GM18907 (cell line): ENCODE measurements at regions not wholly inside any gene's neighbourhood (a gene's known extent, or its start where the extent isn't known, plus 50 kb on each side); places are given as distances from the start of the nearest gene placed in this dataset.

Experiments
- ATAC-seq: cut with Tn5 transposase; IDR thresholded peaks from one replicate; pipeline ENCODE4 v1.9.1; 2021; ENCODE audit warnings: mild to moderate bottlenecking, moderate library complexity; ENCODE audit not compliant: unreplicated experiment

DNA sequence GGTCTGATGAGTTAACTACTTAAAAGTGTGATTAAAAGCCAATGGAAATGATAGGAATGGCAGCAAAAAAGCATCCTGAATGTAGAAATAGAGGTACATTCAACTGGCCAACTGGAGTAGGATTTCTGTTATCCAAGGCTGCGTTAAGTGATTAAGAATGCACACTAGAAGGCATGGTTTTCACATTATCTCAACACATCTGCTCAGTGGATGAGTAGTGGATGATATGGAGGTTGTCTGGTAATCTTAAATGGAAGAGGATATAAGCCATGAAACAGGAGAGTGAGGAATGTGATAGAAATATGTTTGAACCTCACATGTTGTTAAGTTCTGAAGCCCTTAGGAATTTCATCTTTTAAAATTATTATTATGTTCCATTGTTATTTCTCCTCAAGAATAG lies 839.9 kb downstream of the USP25 start:
- ATAC-seq: no peak

GRCh38 chr21:16570171-16570570 lies 840.4 kb downstream of the USP25 start:
- ATAC-seq: no peak

DNA sequence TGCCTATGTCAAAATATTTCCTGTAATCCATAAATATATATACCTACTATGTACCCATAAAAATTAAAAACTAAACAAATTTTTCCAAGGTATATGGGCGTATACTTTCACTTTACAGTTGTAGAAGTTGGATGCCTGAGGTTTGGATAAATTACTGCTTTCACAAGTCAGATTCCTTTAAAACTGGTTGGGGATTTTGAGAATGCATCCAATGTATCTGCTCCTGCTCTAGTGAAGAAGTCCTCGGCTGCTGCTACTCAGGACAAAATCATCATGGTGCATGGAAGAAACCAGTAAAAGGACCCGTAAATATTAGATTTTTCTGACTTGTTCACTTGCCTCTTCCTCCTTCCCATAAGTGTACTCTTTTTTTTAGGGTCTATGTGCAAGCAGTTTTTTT lies 841.1 kb downstream of the USP25 start:
- no peak for ATAC-seq

DNA sequence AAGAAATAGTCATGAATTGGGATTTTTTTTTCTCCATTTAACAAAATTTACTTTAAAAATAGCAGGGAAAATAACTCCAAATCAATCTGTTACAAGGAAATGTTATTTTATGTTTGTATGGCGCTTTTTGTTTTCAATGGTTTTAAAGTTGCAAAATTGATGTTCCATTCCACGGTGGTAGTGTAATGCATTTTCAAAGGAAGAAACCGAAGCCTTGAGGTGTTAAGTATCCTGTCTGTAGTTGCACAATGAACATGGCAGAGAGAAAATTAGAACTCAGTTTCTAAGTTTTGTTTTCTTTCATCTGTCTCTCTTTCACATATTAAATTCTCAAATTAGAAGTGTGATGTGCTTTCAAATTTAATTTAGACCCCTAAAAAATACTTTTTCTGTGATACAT lies 841.8 kb downstream of the USP25 start:
- no peak for ATAC-seq

DNA sequence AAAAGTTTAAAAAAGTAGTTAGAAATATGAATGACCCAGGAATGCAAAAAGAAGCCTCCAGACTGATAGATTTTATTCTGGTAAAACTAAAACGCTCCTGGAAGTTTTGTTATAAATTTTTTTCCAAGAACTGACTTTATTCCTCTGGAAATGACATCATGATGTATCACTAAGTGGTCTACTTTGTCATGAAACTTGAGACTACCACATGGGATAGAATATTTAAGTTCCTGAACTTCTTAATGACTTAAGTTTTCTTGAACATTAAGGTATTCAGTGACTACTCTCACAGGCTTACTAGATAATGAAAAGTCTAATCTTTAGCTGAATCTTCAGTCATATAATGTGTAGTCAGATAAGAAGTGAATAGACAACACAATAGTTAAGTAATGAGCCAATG lies 842.2 kb downstream of the USP25 start:
- no peak for ATAC-seq

DNA sequence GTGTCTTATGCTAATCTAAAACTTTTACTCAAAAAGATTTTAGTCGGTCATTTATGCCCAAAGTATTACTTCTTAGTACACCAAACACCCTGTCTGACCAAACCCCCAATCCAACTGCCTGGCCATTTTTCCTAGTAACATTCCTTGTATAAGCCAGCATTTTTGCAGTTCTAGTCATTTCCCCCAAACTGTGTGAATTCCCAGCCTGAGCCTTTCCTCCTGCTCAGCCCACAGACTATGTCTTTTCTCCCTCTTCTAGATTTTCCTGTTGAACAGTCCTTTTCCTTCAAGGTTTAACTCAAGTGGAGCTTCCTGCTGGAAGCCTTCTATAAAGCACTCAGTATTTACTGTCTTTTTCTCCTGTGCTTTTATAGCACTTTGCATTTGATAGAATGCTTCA lies 843.8 kb downstream of the USP25 start:
- no peak for ATAC-seq

- ATAC-seq: no peak
Measured at GRCh38 chr21:16577975-16578374, 848.2 kb downstream of the USP25 start.

DNA sequence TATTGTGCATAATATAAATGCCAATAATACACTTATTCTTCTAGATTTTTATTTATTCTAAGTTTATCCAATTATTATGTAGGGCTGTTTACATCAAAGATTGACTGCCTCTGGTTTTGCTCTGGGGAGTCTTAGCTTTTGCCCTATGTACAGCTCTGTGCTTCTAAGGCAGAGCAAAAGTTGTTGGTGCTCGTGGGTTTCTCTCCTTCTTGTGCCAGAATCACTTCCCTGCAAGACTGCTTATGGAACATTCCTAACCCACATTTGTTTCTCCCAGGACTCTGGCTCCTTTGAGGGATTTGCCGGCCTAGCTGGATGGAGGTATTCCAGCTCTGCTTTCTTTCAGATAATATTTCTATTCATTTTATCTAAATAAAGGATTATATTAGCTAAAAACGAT lies 849.1 kb downstream of the USP25 start:
- ATAC-seq: no peak

DNA sequence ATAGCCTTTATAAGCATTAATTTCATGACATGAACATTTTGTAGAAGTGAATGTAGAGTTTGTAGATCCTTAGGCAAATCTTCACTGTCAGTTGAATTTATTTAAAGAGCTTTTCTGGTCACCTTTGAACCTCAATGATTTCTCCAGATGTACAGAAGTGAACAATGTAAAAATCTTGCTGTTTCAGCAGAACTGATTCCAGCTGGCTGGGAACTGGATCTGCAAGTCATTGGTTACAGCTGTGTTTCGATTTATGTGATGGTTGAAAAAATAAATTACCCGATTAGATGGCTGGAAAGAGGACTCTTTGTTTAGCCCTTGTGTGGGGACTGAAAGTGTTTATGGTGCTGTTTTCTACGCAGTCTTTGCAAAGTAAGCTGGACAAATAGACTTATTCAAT lies 849.8 kb downstream of the USP25 start:
- ATAC-seq: no peak

- ATAC-seq: no peak
Measured at GRCh38 chr21:16580661-16581060, 850.9 kb downstream of the USP25 start.

GRCh38 chr21:16583556-16583955 lies 853.8 kb downstream of the USP25 start:
- no peak for ATAC-seq

DNA sequence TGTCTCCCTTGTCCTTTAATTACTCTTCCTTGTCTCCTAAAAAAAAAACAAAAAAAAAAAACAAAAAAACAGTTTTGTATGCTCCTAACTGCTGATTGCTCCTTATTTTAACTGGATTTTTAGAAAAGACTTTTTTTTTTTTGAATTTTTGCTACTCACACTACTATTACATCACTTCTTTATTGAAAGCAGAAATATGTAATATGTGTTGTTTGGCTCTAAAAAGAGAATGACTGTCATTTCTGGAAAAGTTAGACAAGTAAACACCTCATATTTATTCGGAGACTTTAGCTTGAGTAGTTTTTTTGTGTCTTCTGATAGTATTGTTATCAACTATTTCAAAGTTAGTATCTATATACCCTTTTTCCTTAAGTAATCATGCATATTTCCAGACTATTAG lies 855.0 kb downstream of the USP25 start:
- ATAC-seq: no peak

DNA sequence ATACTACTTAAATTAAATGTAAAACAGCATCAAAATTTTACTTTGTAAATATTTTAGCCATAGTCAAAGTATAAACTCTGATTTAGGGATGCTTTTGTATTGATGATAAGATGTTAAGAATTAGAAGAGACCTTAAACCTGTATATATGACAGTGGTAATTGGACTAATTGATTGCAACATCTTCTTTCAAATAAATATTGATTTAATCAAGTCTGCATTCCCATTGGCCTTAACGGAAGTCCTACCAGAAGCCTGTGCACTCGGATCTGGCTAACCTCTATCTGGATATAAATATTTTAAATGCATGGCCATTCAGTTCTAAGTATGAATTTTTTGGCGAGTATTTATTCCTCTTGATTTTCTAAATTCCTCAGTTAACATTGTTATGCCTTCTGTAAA lies 856.1 kb downstream of the USP25 start:
- no peak for ATAC-seq

GRCh38 chr21:16587141-16587581 lies 857.4 kb downstream of the USP25 start:
- no peak for ATAC-seq

GRCh38 chr21:16587681-16588375 lies 858.0 kb downstream of the USP25 start:
- ATAC-seq: no peak

- no peak for ATAC-seq
Measured at GRCh38 chr21:16588433-16588860, 858.7 kb downstream of the USP25 start.

DNA sequence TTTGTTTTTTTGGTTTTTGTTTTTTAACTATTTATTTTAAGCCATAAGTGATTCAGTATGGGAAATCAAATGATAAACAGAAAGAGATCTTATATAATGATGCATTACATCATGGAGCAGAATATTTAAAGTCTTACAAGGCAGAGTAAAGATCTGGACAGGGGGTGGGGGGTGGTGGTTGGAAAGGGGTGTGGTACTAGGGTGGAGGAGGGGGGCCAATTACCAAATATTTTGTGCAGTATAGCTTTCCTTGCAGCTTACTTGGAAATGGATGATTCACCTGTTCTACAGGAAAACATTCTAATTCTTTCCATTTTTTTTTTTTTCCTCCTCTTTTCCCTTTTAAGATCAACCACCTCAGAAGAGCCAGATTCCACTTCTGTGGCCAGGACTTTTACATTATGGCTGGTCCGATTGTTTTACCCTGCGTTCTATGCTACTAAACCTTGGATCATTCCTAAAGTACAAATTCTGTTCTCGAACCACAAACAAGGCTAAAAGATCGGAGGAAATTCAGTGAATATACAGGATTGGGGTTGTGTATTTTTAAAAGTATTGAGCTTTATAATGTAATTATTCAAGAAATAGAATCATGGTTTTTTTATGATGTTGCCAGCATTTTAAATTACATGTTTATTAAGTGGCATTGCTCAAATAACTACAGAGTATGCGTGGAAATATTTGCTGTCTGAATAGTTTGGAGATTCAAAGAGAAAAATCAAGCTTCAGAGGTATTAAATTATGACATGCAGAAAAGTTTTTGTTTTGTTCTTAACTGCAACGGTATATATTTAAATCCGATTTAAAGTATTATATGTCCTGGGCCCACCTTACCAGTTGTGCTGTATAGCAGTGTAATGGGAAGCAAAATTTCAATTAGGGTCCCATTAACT lies 859.5 kb downstream of the USP25 start:
- ATAC-seq: no peak

DNA sequence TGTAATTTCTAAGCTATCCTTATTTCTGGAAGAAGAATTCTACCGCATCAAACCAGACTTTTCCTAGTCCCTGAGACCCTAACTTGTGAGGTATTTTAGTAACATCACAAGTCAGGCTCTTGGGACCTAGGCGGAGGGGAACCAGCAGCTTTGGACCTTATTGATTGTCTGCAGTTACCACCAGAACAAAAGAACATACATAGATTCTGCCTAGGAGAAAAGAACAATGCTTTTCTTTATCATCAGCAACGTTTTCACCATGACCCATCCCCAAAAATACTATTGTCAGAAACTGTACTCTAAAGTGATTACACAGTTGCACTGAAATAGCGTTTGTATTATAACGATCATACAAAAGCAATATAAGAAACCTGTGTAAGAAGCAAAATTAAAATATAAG lies 860.4 kb downstream of the USP25 start:
- ATAC-seq: no peak

- ATAC-seq: no peak
Measured at GRCh38 chr21:16590641-16591292, 861.0 kb downstream of the USP25 start.

- no peak for ATAC-seq
Measured at GRCh38 chr21:16592381-16592780, 862.6 kb downstream of the USP25 start.

DNA sequence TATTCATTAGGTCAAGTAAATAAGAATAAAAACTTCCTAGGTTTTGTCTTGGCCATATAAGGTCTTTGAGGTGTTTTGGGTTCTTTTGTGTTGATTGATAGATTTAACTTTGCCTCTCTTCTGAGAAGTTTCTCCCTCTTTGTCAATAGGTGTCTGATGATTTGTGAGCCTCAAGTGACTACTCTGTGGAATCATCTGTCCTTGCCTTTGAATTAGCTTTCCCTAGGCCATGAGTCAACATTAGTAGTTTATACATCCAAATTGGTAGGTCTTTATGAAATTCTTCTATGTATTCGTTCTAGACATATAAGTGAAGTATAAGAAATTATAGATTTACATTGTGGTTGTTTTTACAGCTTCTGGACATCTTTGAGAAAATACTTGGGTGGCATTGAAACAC lies 864.4 kb downstream of the USP25 start:
- no peak for ATAC-seq

DNA sequence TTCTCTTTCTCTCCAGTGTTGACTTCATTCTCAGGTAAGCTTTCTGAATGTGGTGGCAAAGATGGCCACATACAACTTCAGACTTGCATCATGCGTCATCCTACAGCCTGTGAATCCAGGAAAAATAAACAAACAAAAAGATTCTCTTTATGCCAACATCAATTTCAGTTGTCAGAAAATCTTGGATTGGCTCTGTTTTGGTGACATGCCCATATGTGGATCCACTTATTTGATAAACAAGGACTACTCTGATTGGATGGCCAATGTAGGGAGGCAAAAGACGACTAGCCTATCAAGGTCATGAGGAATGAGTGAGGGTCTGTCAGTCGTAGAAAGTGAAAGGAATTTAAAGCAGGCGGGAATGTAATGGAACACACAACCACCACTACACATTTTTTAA lies 866.6 kb downstream of the USP25 start:
- no peak for ATAC-seq
